ENCODE measurements at regions not wholly inside any gene's neighbourhood (a gene's known extent, or its start where the extent isn't known, plus 50 kb on each side); places are given as distances from the start of the nearest gene placed in this dataset.

DNA sequence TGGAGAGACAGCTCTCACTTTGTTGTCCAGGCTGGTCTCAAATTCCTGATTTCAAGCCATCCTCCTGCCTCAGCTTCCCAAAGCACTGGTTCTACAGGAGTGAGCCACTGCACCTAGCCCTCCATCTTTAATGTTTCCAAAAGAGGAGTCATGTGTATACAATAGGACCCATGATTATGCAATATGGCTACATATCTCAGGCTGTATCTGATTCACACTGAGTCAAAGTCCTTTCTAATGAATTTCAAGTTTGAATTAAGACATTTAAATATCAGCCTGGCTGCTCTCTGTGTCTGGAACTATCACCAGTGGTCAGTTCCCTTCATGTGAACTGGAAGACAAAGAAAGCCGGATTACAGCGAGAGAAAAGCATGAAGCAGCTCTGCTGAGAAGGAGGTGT lies 90.5 kb downstream of the MINAR1 start:
- WGBS, 2 donors: 82 to 88% methylated on average over 2 of the region's 2 CpGs
- Histone ChIP-seq H3K36me3 (ENCODE audit: low read depth, missing control alignments) (no peaks in the 10 kb centered on the region), H3K4me3 (no peak overlapping the region), H3K9me3 (no peaks in the 10 kb centered on the region), H3K27ac (no peak overlapping the region), H3K27me3 (no peaks in the 10 kb centered on the region), H3K4me1 (no peaks in the 10 kb centered on the region)
- no peak for DNase-seq
- TF ChIP-seq, protein P1, sequence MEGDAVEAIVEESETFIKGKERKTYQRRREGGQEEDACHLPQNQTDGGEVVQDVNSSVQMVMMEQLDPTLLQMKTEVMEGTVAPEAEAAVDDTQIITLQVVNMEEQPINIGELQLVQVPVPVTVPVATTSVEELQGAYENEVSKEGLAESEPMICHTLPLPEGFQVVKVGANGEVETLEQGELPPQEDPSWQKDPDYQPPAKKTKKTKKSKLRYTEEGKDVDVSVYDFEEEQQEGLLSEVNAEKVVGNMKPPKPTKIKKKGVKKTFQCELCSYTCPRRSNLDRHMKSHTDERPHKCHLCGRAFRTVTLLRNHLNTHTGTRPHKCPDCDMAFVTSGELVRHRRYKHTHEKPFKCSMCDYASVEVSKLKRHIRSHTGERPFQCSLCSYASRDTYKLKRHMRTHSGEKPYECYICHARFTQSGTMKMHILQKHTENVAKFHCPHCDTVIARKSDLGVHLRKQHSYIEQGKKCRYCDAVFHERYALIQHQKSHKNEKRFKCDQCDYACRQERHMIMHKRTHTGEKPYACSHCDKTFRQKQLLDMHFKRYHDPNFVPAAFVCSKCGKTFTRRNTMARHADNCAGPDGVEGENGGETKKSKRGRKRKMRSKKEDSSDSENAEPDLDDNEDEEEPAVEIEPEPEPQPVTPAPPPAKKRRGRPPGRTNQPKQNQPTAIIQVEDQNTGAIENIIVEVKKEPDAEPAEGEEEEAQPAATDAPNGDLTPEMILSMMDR (IDR thresholded peaks at IDR 0.05): no peak
- no peak for TF ChIP-seq POLR2A (IDR thresholded peaks at IDR 0.05)
- intact Hi-C loops (cut with DNase I; ENCODE audit: low total_unique reads): no loop called here

DNA sequence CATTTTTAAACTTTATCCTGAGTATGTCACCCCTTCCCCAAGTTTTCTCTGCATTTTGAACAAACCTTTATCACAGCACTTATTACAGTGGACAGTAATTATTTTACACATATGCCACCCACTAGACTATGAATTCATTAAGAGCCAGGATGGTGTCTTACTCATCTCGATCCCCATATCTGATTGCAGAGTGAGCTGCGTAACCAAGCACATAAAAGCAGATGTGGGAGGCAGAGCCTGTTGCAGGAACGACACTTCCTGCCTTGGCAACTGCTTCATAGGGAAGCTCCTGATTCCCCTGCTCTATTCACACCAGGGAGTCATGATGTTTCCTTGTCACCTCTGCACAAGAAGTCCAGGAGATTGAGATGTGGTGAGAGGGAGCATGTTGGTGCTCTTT lies 91.1 kb downstream of the MINAR1 start:
- no peak overlapping the region for H3K4me3 ChIP-seq
- H3K27me3 ChIP-seq: no peaks in the 10 kb centered on the region
- WGBS, 2 donors: 39 to 69% methylated on average over 3 of the region's 3 CpGs
- intact Hi-C loops (cut with DNase I; ENCODE audit: low total_unique reads): no loop called here
- no peaks in the 10 kb centered on the region for H3K9me3 ChIP-seq
- TF ChIP-seq, protein P1 (IDR thresholded peaks at IDR 0.05): no peak
- no peak for TF ChIP-seq POLR2A (IDR thresholded peaks at IDR 0.05)
- no peak for DNase-seq
- H3K36me3 ChIP-seq (ENCODE audit: low read depth, missing control alignments): no peaks in the 10 kb centered on the region
- no peak overlapping the region for H3K27ac ChIP-seq
- H3K4me1 ChIP-seq: no peaks in the 10 kb centered on the region

DNA sequence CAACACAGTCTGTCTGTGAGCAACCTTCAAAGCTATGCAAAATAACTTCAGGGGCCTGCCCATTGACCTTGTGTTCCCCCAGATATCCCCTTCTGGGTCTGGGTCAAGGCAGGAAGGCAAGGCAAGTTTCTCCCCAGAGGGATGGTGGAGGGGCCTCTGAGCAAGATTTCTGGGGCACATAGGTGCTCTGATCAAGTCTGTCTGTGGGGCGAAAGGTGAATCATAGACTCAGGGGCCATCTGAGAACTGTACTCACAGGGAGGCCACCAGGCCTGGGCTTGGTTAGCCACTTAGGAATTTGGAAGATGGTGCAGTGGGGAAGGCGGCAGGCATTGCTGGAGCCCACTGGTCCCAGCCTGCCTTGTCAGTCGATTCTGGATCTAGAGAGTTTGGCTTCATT lies 92.4 kb downstream of the MINAR1 start:
- Histone ChIP-seq H3K4me1 (no peaks in the 10 kb centered on the region), H3K27me3 (no peaks in the 10 kb centered on the region), H3K36me3 (ENCODE audit: low read depth, missing control alignments) (no peaks in the 10 kb centered on the region), H3K27ac (no peak overlapping the region), H3K4me3 (no peak overlapping the region), H3K9me3 (no peaks in the 10 kb centered on the region)
- intact Hi-C loops (cut with DNase I; ENCODE audit: low total_unique reads): no loop called here
- WGBS, 2 donors: 85 to 100% methylated on average over 1 to 3 of the region's 3 CpGs
- no peak for DNase-seq
- no peak for TF ChIP-seq POLR2A (IDR thresholded peaks at IDR 0.05)
- TF ChIP-seq, protein P1 (IDR thresholded peaks at IDR 0.05): no peak

DNA sequence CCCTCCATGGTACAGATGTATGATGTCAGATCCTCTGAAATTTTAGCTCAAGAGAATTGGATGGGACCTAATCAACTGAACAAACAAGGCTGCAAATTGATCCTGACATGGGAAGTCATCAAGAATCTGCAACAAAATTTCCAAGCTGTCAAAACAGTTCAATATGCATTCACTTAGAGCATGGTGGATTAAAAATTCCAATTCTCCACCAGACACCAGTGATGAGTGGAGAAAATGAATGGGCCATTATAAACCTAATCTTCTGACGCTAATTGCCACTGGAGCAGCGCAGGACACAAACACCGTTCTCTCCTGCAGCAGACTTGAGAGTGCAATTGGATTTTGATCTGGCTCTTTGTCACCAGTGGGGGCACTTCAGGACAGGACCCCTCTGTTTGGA lies 94.2 kb downstream of the MINAR1 start:
- Histone ChIP-seq H3K9me3 (no peaks in the 10 kb centered on the region), H3K27me3 (no peaks in the 10 kb centered on the region), H3K4me1 (no peaks in the 10 kb centered on the region), H3K36me3 (ENCODE audit: low read depth, missing control alignments) (no peaks in the 10 kb centered on the region), H3K27ac (no peak overlapping the region), H3K4me3 (no peak overlapping the region)
- TF ChIP-seq POLR2A (IDR thresholded peaks at IDR 0.05): no peak
- TF ChIP-seq, protein P1 (IDR thresholded peaks at IDR 0.05): no peak
- intact Hi-C loops (cut with DNase I; ENCODE audit: low total_unique reads): no loop called here
- DNase-seq: no peak
- WGBS, 2 donors: 73 to 91% methylated on average over 3 of the region's 3 CpGs

DNA sequence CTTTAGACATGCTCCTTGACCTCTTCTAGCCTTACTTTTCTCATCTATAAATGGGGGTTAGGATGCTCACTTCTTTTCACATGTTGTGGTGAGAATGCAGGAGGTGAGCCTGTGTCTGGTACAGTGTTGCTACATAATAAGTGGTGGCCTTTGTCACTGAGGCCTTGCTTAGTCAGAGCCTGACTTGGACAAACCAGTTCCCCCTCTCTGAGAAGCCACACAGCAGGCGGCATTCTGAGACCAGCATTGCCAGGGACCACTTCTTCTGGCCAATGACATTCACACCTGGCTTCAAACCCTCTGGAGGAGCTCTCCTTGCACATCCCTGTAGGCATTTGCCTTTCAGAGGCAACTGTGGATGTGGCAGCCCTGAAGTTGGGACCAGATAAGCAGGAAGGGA lies 95.7 kb downstream of the MINAR1 start:
- Histone ChIP-seq H3K27me3 (no peaks in the 10 kb centered on the region), H3K36me3 (ENCODE audit: low read depth, missing control alignments) (no peaks in the 10 kb centered on the region), H3K9me3 (no peaks in the 10 kb centered on the region), H3K4me3 (no peak overlapping the region), H3K27ac (no peak overlapping the region), H3K4me1 (no peaks in the 10 kb centered on the region)
- no peak for DNase-seq
- TF ChIP-seq POLR2A (IDR thresholded peaks at IDR 0.05): no peak
- TF ChIP-seq, protein P1 (IDR thresholded peaks at IDR 0.05): no peak
- intact Hi-C loops (cut with DNase I; ENCODE audit: low total_unique reads): no loop called here
- WGBS, 2 donors: 0 to 75% methylated on average over 1 of the region's 1 CpG
